Activated CD4-positive, alpha-beta T cell treated with anti-CD3 and anti-CD28 coated beads, Interleukin-2, amount 10 ng/mL, durations not matched to agents 24 days and 14 days (primary cell): ENCODE measurements at regions not wholly inside any gene's neighbourhood (a gene's known extent, or its start where the extent isn't known, plus 50 kb on each side); places are given as distances from the start of the nearest gene placed in this dataset.

Source experiments
- DNase-seq: peaks from one replicate; pipeline ENCODE4 v3.0.0; 2022
- H3K27ac Mint-ChIP-seq: one replicate; pipeline ENCODE4 v1.8.0; 2022; ENCODE audit warnings: mild to moderate bottlenecking, mixed read lengths
- H3K27me3 Mint-ChIP-seq: one replicate; pipeline ENCODE4 v1.8.0; 2022; ENCODE audit warnings: mixed read lengths
- H3K36me3 Mint-ChIP-seq: one replicate; pipeline ENCODE4 v1.8.0; 2022; ENCODE audit warnings: low read depth, mild to moderate bottlenecking, mixed read lengths
- H3K4me1 Mint-ChIP-seq: one replicate; pipeline ENCODE4 v1.8.0; 2021; ENCODE audit warnings: mixed read lengths
- H3K4me3 Mint-ChIP-seq: one replicate; pipeline ENCODE4 v1.8.0; 2022; ENCODE audit warnings: mild to moderate bottlenecking, moderate library complexity, mixed read lengths
- H3K9me3 Mint-ChIP-seq: one replicate; pipeline ENCODE4 v1.8.0; 2021; ENCODE audit warnings: mixed read lengths
- intact Hi-C: fragments of 100-400 bp; cut with micrococcal nuclease; formaldehyde crosslinking; loops from one replicate; pipeline ENCODE4 v1.15.1; 2023

DNA sequence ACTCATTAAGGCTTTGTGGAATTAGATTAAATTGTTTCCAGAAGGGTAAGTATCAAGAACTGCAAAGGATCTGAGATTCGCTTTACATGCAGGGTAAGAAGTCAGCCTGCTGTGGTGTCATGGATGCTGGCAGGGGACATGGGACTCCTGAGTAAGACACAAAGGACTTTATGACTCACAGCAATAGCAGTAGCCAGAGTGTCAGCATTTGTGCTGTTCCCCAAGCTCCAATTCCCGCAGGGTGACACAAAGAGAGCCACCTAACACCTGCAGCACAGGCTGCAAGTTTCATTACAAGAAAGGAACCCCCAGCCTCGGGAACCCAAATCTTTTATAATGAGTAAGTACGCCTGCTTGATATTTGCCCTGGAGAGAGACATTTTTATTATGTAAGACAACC is 298.1 kb upstream of the POU3F1 start:
- no peak for DNase-seq
- H3K27ac Mint-ChIP-seq: no peak overlapping the region
- H3K27me3 Mint-ChIP-seq: peaks cover 14% of the 10 kb centered on the region
- peaks cover 3% of the 10 kb centered on the region for H3K9me3 Mint-ChIP-seq
- H3K4me1 Mint-ChIP-seq: no peaks in the 10 kb centered on the region
- no peaks in the 10 kb centered on the region for H3K36me3 Mint-ChIP-seq
- intact Hi-C loops: no loop called here
- no peak overlapping the region for H3K4me3 Mint-ChIP-seq

DNA sequence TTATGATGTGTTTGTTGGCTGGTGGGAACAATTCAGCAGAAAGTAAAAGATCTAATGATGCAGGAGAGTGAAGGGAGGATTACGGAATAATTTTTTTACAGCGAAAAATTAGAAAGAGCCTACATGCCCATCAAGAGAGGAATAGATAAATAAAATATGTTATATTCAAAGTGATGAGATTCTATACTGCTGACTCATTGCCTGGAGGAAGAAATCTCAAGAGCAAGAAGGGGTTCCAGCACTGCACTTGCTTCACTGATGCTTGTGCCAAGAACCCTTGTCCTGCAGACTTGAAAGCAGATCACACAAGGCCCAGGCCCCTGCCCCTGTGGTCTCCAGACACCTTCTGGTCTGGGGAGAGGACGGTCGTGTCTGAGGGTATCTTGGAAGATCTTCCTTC is 295.1 kb upstream of the POU3F1 start:
- no peaks in the 10 kb centered on the region for H3K36me3 Mint-ChIP-seq
- H3K4me1 Mint-ChIP-seq: no peaks in the 10 kb centered on the region
- intact Hi-C loops: no loop called here
- no peak for DNase-seq
- H3K27me3 Mint-ChIP-seq: peaks cover 8% of the 10 kb centered on the region
- no peak overlapping the region for H3K27ac Mint-ChIP-seq
- no peaks in the 10 kb centered on the region for H3K9me3 Mint-ChIP-seq
- H3K4me3 Mint-ChIP-seq: no peak overlapping the region

DNA sequence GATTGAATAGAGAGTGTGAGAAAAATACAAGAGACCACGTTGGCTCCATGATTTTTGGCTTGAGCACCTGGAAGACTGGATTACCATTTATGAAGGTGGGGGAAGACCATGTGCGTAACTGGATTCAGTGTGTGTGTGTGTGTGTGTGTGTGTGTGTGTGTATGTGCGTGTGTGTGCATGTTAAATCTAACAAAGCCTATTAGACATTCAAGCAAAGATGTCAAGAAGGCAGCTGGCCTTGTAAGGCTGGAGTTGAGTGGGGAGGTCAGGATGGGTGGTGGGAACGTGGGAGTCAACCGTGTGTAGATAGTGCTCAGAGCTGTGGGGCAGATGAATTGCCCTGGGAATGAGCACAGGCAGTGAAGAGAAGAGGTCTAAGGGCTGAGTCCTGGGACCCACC is 293.8 kb upstream of the POU3F1 start:
- intact Hi-C loops: no loop called here
- Mint-ChIP-seq H3K4me3 (no peak overlapping the region), H3K9me3 (no peaks in the 10 kb centered on the region), H3K27ac (no peak overlapping the region), H3K27me3 (peaks cover 8% of the 10 kb centered on the region), H3K36me3 (no peaks in the 10 kb centered on the region), H3K4me1 (no peaks in the 10 kb centered on the region)
- DNase-seq: no peak

DNA sequence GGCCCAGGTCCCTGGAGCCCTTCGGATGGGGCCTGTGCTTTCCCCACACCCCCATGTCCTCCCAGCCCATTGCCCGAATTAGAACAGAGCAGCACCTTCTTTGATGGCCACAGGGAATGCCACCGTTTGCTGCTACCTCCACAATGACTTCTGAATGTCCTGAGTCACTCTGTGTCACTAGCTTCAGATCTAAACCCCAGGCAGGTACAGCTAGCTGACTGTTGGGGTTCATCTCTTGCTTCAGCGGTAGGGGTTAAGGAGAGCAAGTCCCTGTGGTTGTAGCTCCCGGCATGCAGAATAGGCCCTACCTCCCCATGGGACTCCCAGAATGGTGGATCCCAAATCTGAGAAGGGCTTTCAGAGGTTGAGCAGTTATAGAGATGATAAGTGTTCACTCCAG is 291.1 kb upstream of the POU3F1 start:
- Mint-ChIP-seq H3K27ac (no peak overlapping the region), H3K4me3 (no peak overlapping the region), H3K36me3 (no peaks in the 10 kb centered on the region), H3K27me3 (peaks cover 4% of the 10 kb centered on the region), H3K4me1 (peaks cover 7% of the 10 kb centered on the region), H3K9me3 (no peaks in the 10 kb centered on the region)
- intact Hi-C loops: no loop called here
- no peak for DNase-seq

DNA sequence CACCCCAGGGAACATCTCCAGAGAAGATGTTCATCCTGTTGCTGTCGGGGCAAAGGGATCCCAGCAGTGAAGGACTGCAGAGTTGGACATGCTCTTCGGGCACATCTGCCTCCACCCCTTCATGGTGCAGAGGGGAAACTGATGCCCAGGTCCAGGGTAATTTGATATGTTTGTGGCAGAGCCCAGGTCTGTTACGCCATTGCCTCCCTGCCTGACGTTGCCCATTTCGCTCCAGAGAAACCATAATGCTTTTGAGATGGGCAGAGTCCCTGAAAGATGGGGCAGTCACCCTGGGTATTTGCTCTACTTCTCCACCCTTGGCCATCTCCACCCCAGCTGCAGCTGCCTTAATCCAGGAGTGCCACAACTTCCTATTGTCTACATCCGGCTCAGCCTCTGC is 290.4 kb upstream of the POU3F1 start:
- intact Hi-C loops: no loop called here
- no peaks in the 10 kb centered on the region for H3K36me3 Mint-ChIP-seq
- peaks cover 3% of the 10 kb centered on the region for H3K27me3 Mint-ChIP-seq
- no peak overlapping the region for H3K27ac Mint-ChIP-seq
- H3K4me3 Mint-ChIP-seq: no peak overlapping the region
- DNase-seq: no peak
- peaks cover 7% of the 10 kb centered on the region for H3K4me1 Mint-ChIP-seq
- H3K9me3 Mint-ChIP-seq: no peaks in the 10 kb centered on the region

DNA sequence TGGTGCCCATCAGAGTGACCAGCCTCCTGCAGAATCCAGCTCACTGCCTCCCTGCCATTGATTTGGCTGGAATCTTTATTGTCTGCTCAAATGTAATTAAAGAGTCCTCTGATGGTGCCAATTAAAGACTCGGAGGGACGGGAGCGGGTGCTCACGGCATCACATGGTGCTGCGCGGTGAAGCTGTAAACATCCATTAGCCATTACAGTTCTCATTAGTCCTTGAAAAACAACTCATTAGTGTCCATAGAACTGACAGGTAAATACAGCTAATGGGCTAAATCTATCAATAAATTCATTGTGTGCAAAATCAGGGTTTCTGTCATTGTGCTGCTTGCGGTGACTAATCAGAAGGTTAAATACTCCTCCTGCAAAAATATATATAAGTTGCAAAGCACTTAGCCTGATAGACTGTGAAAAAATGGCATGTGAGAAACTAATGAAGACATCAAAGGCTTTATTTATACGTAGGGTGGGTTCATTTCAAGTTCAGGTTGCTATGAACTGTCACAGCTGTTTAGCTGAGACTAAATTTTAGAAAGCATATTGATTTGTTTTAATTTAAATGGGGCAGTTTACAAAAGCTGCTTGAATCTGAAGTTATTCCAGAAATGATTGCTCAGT is 289.8 kb upstream of the POU3F1 start:
- H3K4me3 Mint-ChIP-seq: no peak overlapping the region
- no peak overlapping the region for H3K27ac Mint-ChIP-seq
- no peaks in the 10 kb centered on the region for H3K9me3 Mint-ChIP-seq
- no peak for DNase-seq
- intact Hi-C loops: no loop called here
- peaks cover 7% of the 10 kb centered on the region for H3K4me1 Mint-ChIP-seq
- H3K36me3 Mint-ChIP-seq: no peaks in the 10 kb centered on the region
- H3K27me3 Mint-ChIP-seq: peaks cover 3% of the 10 kb centered on the region

DNA sequence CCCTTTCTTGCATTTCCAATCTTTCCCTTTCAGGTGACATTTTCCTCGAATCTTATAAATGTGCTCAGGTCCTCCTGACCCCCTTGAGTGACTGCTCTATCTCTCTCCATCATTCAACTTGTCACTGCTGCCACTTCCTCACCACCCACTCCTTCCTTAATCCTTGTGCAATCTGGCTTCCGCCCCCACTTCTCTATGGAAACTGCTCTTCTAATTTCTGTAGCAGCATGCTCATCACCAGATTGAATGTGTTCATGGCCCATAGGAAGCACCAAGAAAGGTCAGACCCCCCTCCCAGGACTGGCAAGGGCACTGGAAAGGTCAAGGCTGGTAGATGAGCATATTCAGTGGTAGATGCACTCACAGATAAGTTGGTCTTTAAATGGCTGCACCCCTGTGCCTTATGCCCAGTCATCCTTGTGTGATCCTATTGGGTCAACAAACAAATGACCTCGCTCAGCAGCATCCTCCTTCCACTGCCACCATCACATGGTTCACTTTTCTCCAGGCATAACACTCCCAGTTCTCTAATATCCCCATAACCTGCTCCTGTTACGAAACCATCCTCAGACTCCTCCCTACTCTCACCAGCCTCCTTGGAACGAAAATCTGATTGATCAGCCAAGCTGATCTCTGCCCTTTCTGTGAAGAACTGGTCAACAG is 288.5 kb upstream of the POU3F1 start:
- no peak overlapping the region for H3K4me3 Mint-ChIP-seq
- intact Hi-C loops: no loop called here
- peaks cover 3% of the 10 kb centered on the region for H3K27me3 Mint-ChIP-seq
- H3K4me1 Mint-ChIP-seq: peaks cover 7% of the 10 kb centered on the region
- DNase-seq: no peak
- no peaks in the 10 kb centered on the region for H3K9me3 Mint-ChIP-seq
- H3K27ac Mint-ChIP-seq: no peak overlapping the region
- no peaks in the 10 kb centered on the region for H3K36me3 Mint-ChIP-seq

DNA sequence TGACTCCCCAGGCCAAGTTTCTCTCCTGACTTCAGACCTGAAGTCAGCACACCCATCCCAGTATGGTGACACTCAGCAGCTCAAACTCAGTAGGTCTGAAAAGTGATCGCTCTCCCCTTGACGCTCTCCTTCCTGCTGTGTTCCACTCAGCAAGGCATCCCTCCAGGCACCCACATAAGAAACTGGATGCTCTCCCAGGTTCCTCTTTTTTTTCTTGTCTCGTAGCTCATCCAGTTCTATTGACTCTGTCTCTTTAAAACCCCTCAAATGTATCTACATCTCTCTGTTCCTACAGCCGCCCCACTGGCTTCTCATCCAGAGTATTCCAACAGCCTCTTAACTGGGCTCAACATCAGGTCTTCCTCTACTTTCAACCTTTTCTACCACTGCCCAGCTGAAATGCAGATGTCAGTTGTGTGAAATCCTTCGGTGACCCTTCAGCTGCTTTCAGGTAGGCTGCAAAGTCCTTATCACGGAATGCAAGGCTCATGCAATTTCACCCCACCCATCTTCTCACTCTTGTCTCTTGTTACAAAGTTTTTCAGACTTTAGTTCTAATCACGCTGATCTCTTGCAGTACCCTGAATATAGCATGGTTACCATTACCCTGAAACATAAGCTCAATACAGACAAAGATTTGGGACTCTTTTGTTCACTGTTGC is 286.2 kb upstream of the POU3F1 start:
- Mint-ChIP-seq H3K9me3 (no peaks in the 10 kb centered on the region), H3K4me3 (no peak overlapping the region), H3K27ac (no peak overlapping the region), H3K36me3 (no peaks in the 10 kb centered on the region), H3K27me3 (no peaks in the 10 kb centered on the region), H3K4me1 (peaks cover 7% of the 10 kb centered on the region)
- intact Hi-C loops: no loop called here
- DNase-seq: no peak

DNA sequence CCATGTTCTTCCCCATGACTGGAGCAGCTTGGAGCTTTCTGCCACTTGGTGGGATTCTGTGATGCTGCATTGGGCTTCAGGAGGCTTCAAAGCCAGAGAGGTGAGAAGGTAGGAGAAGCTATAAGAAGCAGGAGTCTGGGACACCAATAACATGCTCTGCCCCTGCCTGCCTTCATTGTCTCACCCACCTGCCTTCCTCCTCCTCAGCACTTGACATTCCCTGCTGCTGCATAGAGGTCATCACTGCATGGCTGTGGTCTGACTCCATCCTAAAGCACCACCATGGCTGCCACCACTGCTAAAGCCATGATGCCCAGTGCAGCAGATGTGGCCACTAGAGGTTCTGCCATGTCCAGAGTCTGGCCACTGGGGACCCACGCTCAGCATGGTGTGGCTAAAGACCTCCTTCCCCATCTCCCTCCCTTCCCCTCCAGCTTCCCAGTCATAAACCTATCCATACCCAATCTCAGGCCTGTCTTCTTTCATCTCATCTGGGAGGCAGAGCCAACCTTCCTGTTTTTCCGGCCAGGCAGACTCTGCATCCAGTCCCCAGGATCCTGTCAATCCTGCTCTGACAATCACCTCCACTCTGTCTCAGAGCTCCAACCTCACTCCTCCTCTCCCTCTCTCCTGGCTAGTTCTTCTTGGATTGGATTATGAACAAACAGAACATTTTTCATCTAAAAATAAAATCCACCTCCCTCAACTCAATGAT is 285.1 kb upstream of the POU3F1 start:
- no peaks in the 10 kb centered on the region for H3K9me3 Mint-ChIP-seq
- intact Hi-C loops: no loop called here
- peaks cover 2% of the 10 kb centered on the region for H3K27me3 Mint-ChIP-seq
- H3K36me3 Mint-ChIP-seq: no peaks in the 10 kb centered on the region
- H3K4me1 Mint-ChIP-seq: peaks cover 7% of the 10 kb centered on the region
- no peak overlapping the region for H3K4me3 Mint-ChIP-seq
- H3K27ac Mint-ChIP-seq: no peak overlapping the region
- no peak for DNase-seq

DNA sequence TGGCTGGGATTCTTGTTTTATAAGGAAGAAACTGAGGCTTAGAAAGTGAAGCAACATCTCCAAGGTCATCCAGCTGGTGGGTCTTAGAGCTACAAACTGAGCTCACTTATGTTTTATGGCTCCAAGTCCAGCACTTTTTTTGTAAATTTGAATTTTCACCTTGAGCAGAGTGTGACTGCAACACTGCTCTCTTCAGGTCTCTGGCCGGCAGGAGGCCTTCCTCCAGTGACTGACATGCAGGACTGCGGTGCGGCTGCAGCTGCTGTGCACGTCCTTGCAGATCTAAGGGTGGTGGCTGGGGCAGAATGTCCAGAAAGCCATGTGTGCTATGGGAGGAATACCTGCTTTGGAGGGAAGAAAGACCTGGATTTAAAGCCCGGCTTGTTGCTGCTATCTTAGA is 284.2 kb upstream of the POU3F1 start:
- no peak overlapping the region for H3K4me3 Mint-ChIP-seq
- intact Hi-C loops: no loop called here
- peaks cover 2% of the 10 kb centered on the region for H3K27me3 Mint-ChIP-seq
- peaks cover 7% of the 10 kb centered on the region for H3K4me1 Mint-ChIP-seq
- no peak overlapping the region for H3K27ac Mint-ChIP-seq
- no peaks in the 10 kb centered on the region for H3K36me3 Mint-ChIP-seq
- H3K9me3 Mint-ChIP-seq: no peaks in the 10 kb centered on the region
- no peak for DNase-seq

DNA sequence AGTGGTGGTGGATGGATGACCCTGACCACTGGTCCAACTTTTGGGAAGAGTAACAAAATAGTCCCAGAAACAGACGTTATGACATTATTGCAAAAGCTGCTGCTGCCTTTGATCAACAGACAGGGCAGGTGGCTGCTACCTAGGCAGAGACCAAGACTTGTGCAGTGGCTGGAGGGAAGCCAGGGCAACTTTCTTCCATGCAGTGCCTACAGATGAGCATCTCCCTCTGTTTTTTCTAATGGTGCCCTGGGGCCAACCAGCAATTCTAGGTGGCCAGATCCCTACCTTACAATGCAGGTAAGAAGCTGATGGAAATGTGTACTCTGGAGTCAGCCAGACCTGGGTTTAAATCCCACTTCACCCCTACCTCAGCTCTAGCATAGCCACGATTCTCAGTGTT is 283.1 kb upstream of the POU3F1 start:
- intact Hi-C loops: no loop called here
- no peak overlapping the region for H3K27ac Mint-ChIP-seq
- H3K9me3 Mint-ChIP-seq: no peaks in the 10 kb centered on the region
- peaks cover 6% of the 10 kb centered on the region for H3K27me3 Mint-ChIP-seq
- no peak for DNase-seq
- H3K4me1 Mint-ChIP-seq: peaks cover under 1% of the 10 kb centered on the region
- H3K4me3 Mint-ChIP-seq: no peak overlapping the region
- no peaks in the 10 kb centered on the region for H3K36me3 Mint-ChIP-seq

DNA sequence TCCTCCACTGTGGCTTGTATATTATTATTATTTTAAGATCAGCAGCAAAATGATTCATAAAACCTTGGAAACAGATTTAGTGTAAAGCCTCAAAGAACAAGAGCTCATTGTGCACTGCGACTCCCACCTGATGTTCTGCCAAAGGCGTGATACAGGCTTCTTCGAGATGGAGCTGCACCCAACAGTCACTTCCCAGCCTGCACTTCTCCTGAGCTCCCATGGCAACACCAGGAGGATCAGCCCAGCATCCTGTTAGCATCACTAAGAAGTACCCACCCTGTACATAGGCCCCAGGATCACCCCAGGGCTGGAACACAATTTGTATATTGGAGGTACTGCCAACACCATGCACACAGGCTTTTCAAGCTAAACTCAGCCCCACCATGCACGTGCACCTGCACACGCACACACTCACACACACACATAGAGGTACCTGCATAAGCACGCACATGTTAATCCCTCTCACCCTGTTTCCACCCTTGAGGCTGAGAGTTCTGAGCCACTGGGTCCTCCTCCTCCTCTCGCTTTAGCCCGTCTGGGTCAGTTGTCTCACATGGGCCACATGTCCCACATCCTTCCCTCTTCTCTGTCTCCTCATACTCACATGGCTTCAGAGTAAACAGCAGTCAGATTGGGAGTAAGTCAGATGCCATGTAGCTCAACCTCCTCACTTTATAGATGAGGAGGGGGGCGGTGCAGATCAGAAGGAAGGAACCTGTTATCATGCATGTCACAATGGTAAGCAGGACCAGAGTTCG is 281.9 kb upstream of the POU3F1 start:
- no peaks in the 10 kb centered on the region for H3K9me3 Mint-ChIP-seq
- intact Hi-C loops: no loop called here
- H3K36me3 Mint-ChIP-seq: no peaks in the 10 kb centered on the region

DNA sequence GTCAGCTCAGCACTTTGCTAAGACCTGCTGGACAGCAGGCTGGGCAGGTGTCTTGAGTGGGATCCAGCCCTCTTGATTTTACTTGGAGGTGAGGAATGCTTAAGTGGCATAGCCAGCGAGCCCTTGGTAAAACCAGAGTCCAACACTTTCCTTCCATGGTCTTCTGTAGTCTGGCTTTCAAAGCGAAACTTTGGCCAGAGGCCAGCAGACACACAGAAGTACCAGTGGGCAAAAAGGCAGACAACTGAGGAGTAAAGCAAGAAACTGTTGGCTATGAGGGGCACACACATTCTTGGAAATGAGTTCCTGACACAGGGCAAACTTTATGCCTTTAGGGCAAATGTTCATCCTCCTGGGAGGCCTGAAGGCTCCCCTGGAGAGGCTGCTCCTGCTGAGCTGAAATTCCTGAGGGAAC is 281.0 kb upstream of the POU3F1 start:
- DNase-seq: peak; percentile 39
- Mint-ChIP-seq H3K9me3 (no peaks in the 10 kb centered on the region), H3K4me3 (no peak overlapping the region), H3K36me3 (no peaks in the 10 kb centered on the region), H3K4me1 (no peaks in the 10 kb centered on the region), H3K27ac (no peak overlapping the region), H3K27me3 (peaks cover 11% of the 10 kb centered on the region)
- intact Hi-C loops: no loop called here

More for the DNA sequence above, 281.9 kb upstream of the POU3F1 start:
- H3K4me1 Mint-ChIP-seq: no peaks in the 10 kb centered on the region
- peak; percentile 45 for DNase-seq
- H3K4me3 Mint-ChIP-seq: no peak overlapping the region
- H3K27ac Mint-ChIP-seq: no peak overlapping the region
- peaks cover 6% of the 10 kb centered on the region for H3K27me3 Mint-ChIP-seq
